Amygdala (tissue), 56 donors: ENCODE measurements at regions not wholly inside any gene's neighbourhood (a gene's known extent, or its start where the extent isn't known, plus 50 kb on each side); places are given as distances from the start of the nearest gene placed in this dataset.

Source experiments
- DNase-seq, 56 donors: peaks; one replicate each; lab custom pipeline; 2025; lab: John Stamatoyannopoulos, UW

GRCh38 chr11:32313477-32313876 lies 121.9 kb downstream of the WT1 start:
- no peak for DNase-seq

DNA sequence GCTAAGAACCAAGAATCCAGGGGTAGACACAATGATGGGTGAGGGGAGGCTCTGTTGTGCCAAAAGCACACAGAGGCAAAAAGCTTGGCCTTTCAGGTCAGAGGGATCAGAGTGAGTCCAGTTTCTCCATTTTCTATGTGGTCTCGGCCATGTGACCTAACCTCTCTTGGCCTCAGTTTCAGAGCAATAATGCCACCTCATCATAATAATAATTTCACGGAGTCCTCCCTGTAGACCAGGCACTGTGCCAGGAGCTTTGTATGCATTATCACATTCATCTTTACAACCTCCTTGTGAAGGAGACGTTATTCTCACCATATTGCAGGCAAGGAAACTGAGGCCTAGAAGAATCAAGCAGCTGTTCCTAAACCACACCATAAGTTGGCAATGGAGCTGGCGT lies 120.2 kb downstream of the WT1 start:
- DNase-seq = no peak

- no peak for DNase-seq
Observed at GRCh38 chr11:32316232-32316631, 119.1 kb downstream of the WT1 start.

DNA sequence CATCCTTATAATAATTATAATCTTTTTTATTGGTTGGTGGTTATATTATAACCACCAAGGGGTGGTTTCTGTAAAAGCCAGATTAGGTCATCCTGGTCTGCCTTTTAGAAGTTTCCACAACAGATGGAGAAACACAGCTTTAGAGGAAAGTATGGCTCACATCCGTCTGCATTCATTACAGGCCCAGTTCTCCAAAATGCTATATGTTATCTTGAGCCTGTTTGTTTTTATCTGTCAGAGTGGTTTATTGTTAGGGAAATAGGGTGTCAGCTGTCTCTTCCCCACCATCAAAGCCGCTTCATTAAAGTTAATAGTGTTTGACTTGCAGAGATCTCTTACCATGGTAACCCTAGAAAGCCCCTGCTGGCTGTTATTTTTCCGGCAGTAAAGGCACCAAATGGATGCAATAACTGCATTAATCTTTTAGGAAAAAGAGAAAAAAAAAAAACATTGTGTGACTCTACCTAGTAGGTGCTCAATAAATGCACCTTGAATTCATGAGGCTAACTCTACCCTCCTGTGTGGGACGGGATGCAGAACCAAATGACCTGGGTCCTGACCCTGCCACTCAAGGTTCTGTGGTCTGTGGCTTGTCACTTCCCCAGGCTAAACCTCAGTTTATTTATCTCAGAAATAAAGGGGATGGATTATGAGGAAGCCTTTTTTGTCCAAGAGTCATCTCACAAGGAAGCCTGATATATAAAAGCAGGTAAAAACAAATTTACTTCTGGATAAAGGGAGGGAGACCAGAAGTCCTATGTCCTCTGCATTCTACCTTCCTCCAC lies 118.3 kb downstream of the WT1 start:
- DNase-seq = no peak

GRCh38 chr11:32317643-32318042 lies 117.7 kb downstream of the WT1 start:
- no peak for DNase-seq

DNA sequence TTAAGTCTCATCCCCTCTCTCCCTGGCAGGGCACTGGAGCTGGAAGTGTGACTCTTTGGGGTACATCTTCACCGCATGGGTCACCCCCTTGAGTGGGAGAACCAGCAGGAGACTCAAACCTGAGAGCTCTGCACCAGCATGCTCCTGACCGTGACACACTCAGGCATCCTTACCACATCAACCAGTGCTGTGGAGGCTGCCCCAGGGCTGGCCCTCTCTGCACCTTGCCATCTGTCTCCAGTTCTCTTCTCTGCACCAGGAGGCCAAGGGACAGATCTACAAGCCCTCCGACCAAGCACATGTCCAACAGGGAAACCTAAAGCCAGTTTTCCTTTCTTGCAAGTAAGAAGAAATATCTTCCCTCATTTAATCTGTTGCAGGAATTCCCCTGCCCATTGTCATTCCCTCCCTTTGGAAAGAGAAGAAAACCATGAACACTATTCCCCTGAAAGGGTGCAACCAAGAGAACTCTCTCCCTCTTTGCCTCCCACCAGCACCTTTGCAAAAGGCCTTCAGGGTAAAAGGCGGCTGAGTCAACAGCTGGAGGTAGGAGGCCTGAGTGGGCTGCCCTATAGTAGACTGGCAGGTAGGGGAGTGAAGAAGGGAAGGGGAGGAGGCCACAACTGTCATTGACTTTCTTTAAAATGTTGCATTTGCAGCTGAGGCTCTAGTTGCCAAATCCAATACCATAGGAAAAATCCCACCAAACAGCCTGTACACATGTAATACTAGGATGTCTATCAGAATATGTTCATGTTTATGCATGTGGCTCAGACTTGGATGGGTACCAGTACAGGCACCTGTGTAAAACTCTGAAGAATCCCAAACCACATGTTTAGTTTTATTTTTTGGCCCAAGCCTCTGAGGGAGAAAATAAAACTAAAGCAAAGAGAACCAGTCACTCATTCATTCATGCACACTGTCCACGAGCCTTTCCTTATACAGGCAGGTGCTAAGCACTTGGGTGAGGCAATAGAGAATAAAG lies 117.0 kb downstream of the WT1 start:
- DNase-seq = no peak

DNA sequence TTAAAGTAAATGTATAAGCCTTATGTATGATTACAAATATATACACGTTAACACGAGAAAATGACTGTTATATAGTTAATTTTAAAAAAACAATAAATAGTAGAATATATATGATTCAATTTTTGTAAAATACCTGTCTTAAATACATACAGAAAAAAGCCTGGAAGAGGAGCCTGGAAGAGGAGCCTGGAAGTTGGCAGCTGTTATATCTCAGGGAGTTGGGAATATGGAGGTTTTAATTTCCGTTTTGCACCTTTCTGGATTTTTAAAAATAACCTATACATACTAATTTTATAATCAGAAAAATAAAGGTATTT lies 111.6 kb downstream of the WT1 start:
- DNase-seq = no peak

GRCh38 chr11:32325187-32325586 lies 110.2 kb downstream of the WT1 start:
- no peak for DNase-seq

- no peak for DNase-seq
Observed at GRCh38 chr11:32325725-32326124, 109.6 kb downstream of the WT1 start.

DNA sequence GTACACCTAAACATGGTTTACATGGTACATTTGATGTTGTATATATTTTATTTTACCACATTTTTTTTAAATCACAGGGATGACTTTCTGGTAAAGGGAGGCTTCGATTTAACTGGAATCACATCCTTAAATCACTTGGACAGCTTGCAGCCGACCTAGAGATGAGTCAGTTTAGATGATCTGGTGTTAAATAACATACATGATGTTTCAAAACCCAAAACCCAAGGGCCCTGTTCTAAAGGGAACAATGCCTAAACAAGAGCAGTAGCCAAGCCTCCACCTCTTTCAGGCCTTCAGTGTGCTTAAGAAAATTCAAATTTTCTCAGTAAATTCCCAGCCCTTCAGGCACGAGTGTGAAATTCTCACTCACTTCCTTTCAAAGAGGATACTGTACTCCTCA lies 108.8 kb downstream of the WT1 start:
- DNase-seq = no peak

DNA sequence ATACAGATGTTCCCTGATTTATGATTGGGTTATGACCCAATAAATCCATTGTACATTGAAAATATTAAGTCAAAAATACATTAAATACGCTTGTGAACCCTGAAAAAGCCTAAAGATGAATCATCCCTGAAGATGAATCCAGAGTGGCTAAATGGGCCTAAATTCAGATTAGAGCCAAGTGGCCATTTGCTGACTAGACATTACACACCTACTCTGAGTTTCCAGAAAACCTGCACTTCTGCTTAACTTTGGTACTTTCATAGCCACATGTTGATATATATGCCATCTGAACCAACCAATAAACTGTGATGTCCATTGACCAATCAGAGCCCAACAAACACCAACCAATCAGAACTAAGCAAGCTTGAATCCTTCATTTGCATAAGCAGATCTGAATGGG lies 106.9 kb downstream of the WT1 start:
- no peak for DNase-seq

GRCh38 chr11:32331098-32331497 lies 104.2 kb downstream of the WT1 start:
- DNase-seq = no peak

- DNase-seq = no peak
Observed at GRCh38 chr11:32331792-32332191, 103.5 kb downstream of the WT1 start.

DNA sequence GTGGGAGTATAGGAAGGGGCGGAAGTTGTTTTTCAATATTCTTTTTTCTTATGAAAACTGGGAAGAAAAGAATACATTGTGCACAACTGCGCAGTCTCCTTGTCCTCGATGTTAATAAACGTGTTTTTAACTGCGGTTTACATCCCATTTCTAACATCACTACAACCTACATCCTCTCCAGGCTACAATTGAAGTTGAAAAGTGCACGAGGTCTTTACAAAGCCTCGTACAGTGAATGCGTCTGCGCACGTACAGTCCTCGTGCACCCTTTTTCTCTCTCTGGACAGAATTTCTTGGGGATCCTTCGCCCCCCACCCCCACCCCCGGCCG lies 102.4 kb downstream of the WT1 start:
- no peak for DNase-seq

DNA sequence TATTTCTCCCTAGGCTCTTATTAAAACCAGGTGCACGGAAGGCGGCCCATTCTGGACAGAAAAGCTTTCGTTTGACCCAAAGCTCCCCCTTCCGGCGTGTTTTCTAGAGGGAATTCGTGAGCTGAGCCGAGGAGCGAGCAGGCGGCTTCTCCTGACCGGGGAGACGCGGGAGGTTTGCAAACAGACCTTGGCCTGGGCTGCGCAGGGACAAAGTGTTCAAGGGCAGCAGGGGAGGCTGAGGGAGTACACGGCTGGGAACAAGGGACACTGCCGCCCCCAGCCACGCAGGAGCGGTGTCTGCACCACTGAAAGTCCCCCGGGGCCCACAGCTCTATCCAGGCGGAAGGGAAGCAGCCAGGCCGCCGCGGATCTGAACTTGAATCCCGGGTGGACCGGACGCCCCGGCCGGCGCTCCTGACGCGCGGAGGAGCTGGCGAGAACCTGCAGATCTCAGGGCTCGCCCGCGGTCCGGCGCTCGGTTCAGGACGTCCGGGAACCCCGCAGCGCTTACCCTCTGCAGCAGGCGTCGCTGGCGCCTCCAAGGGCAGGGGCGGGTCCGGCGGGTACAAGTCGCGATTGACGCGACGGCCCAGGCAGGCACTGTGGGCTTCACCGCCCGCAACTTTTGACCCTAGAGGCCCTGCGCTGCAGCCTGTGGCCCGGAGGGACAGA lies 101.9 kb downstream of the WT1 start:
- DNase-seq = peak in 36 of 56 donors; percentile 3 to 64 (median 22)

GRCh38 chr11:32334822-32335221 lies 100.5 kb downstream of the WT1 start:
- DNase-seq = no peak
